ENCODE measurements at regions not wholly inside any gene's neighbourhood (a gene's known extent, or its start where the extent isn't known, plus 50 kb on each side); places are given as distances from the start of the nearest gene placed in this dataset.

- TF ChIP-seq CTCF (IDR thresholded peaks at IDR 0.05): no peak
- no peak for TF ChIP-seq POLR2A (IDR thresholded peaks at IDR 0.05)
These were observed 1153.6 kb downstream of the FLRT2 start for GRCh38 chr14:86683561-86683960.

Measured in esophagus squamous epithelium (tissue), 4 donors.